ENCODE measurements at regions not wholly inside any gene's neighbourhood (a gene's known extent, or its start where the extent isn't known, plus 50 kb on each side); places are given as distances from the start of the nearest gene placed in this dataset.

DNA sequence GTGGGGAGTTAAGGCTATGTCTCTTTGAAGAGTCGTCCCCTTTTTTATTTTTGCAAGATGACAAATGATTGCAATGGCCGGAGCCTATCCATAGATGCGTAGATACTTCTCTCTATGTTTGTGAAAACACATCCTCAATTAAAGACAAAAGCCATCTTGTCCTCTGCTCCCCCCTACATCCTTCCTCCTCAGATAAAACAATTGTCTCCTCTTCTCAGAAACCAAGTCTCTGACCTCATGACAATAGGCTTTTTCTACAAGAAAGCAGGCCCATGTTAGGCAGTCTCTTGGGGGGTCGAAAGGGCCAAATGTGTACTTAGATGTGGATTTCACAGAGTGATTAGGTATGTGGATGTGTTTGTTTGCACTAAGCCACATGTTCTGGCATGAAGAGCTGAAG lies 51.1 kb upstream of the SSTR4 start:
- no peak overlapping the region for H3K4me3 ChIP-seq (replicated peaks; ENCODE audit: low read depth, low read length)
- DNase-seq (ENCODE audit: extremely low read depth, low read depth) = no peak
- TF ChIP-seq, protein P1, sequence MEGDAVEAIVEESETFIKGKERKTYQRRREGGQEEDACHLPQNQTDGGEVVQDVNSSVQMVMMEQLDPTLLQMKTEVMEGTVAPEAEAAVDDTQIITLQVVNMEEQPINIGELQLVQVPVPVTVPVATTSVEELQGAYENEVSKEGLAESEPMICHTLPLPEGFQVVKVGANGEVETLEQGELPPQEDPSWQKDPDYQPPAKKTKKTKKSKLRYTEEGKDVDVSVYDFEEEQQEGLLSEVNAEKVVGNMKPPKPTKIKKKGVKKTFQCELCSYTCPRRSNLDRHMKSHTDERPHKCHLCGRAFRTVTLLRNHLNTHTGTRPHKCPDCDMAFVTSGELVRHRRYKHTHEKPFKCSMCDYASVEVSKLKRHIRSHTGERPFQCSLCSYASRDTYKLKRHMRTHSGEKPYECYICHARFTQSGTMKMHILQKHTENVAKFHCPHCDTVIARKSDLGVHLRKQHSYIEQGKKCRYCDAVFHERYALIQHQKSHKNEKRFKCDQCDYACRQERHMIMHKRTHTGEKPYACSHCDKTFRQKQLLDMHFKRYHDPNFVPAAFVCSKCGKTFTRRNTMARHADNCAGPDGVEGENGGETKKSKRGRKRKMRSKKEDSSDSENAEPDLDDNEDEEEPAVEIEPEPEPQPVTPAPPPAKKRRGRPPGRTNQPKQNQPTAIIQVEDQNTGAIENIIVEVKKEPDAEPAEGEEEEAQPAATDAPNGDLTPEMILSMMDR (IDR thresholded peaks at IDR 0.05; ENCODE audit: low read depth, low read length, missing control alignments) = no peak

DNA sequence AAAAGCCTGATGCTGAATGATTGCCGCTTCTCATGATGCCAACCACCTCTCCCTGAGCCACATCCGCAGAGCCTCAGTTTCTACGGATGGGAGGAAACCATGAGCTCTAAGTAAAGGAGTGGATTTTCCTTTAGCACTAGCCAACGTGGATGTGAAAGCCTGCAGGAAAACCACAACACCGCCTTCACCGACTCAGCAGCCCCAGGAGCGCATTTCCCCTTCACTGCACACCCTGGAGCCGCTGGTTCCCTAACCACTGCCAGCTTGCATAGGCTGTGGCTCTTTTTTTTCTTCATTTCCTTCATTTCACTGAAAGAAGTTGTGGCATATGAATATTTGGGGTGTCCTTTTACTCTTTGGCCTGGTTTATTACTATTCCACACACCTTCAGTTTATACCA lies 50.5 kb upstream of the SSTR4 start:
- H3K4me3 ChIP-seq (replicated peaks; ENCODE audit: low read depth, low read length) = no peak overlapping the region
- TF ChIP-seq, protein P1 (IDR thresholded peaks at IDR 0.05; ENCODE audit: low read depth, low read length, missing control alignments) = no peak
- no peak for DNase-seq (ENCODE audit: extremely low read depth, low read depth)

DNA sequence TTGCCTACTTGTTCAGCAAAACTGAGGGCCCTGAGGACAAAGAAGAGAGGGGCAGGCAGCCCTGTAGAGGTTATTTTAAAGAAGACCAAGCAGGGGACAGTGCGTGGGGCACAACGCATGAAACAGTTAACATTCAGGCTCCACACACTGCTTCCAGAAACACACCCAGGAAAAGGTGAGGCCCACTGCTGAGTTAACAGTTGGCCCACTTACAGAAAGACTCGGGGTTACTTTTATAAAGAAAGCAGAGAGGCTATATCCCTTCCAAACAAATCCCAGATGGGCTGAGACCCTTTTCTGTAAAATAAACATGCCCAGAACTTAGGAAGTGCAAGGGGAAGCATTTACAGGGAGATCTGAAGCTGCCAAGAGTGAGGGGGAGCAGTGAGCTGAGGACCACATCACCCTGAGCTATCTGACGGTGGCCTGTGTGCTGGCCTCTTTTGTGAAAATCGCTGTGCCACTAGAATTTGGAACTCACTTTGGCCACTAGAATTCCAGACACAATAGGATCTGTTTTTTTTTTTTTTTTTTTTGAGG lies 49.8 kb upstream of the SSTR4 start:
- TF ChIP-seq, protein P1 (IDR thresholded peaks at IDR 0.05; ENCODE audit: low read depth, low read length, missing control alignments) = no peak
- H3K4me3 ChIP-seq (replicated peaks; ENCODE audit: low read depth, low read length) = no peak overlapping the region
- no peak for DNase-seq (ENCODE audit: extremely low read depth, low read depth)

Data from HFF-Myc (cell line).